Body of pancreas (tissue), 4 donors: ENCODE measurements at regions not wholly inside any gene's neighbourhood (a gene's known extent, or its start where the extent isn't known, plus 50 kb on each side); places are given as distances from the start of the nearest gene placed in this dataset.

ENCODE experiments used
- POLR2A ChIP-seq, 3 donors: fragments of 450-650 bp; IDR thresholded peaks; one replicate each; pipeline ENCODE4 v1.6.1; 2016; ENCODE audit warnings: antibody characterized with exemption in 3 of 3, mild to moderate bottlenecking in 2 of 3
- TF ChIP-seq, protein P1 (sequence below), 7 experiments: fragments of 450-650 bp in 4 of 7; fragments of 200-600 bp in 3 of 7; sonication (generic) in 3 of 7; IDR thresholded peaks; one replicate each; pipeline ENCODE4 v1.5.1; 2016 to 2019; ENCODE audit warnings: antibody characterized with exemption in 7 of 7

GRCh38 chrX:111039606-111040005, 56.4 kb upstream of the PAK3 start:
- TF ChIP-seq, protein P1, sequence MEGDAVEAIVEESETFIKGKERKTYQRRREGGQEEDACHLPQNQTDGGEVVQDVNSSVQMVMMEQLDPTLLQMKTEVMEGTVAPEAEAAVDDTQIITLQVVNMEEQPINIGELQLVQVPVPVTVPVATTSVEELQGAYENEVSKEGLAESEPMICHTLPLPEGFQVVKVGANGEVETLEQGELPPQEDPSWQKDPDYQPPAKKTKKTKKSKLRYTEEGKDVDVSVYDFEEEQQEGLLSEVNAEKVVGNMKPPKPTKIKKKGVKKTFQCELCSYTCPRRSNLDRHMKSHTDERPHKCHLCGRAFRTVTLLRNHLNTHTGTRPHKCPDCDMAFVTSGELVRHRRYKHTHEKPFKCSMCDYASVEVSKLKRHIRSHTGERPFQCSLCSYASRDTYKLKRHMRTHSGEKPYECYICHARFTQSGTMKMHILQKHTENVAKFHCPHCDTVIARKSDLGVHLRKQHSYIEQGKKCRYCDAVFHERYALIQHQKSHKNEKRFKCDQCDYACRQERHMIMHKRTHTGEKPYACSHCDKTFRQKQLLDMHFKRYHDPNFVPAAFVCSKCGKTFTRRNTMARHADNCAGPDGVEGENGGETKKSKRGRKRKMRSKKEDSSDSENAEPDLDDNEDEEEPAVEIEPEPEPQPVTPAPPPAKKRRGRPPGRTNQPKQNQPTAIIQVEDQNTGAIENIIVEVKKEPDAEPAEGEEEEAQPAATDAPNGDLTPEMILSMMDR (IDR thresholded peaks at IDR 0.05) = no peak
- no peak for TF ChIP-seq POLR2A (IDR thresholded peaks at IDR 0.05)
